OCI-LY7 (cell line): ENCODE measurements at regions not wholly inside any gene's neighbourhood (a gene's known extent, or its start where the extent isn't known, plus 50 kb on each side); places are given as distances from the start of the nearest gene placed in this dataset.

Source experiments
- EZH2phosphoT487 ChIP-seq: fragments of 200-600 bp; sonication (generic); IDR thresholded peaks from 2 replicates; pipeline ENCODE4 v1.6.1; 2018; ENCODE audit warnings: low read depth, borderline replicate concordance, mild to moderate bottlenecking, mixed run types, antibody characterized with exemption, low read length, moderate library complexity, mixed read lengths
- TF ChIP-seq, protein P1 (sequence below): fragments of 200-600 bp; sonication (generic); conservative IDR thresholded peaks from 2 replicates; pipeline ENCODE4 v1.5.1; 2014; ENCODE audit warnings: mild to moderate bottlenecking, antibody characterized with exemption, low read length, moderate library complexity, mixed read lengths

DNA sequence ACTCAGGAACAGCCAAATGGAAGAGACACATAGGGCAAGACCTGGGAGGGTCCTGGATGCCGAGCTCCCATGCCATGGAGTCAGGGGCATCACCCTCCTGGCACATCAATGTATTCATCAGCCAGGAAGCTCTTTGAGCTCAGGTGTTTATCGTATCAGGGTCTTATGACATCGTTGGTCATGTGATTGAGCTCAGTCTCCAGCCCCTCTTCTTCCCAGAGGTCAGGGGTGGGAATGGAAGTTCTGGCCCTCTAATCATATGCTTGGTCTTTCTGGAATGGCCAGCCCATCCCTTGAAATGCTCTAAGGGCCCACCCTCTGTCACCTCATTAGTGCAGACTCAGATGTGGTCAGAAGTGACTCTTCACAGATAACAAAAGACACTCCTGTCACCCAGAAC is 52.4 kb upstream of the TULP4 start:
- TF ChIP-seq, protein P1, sequence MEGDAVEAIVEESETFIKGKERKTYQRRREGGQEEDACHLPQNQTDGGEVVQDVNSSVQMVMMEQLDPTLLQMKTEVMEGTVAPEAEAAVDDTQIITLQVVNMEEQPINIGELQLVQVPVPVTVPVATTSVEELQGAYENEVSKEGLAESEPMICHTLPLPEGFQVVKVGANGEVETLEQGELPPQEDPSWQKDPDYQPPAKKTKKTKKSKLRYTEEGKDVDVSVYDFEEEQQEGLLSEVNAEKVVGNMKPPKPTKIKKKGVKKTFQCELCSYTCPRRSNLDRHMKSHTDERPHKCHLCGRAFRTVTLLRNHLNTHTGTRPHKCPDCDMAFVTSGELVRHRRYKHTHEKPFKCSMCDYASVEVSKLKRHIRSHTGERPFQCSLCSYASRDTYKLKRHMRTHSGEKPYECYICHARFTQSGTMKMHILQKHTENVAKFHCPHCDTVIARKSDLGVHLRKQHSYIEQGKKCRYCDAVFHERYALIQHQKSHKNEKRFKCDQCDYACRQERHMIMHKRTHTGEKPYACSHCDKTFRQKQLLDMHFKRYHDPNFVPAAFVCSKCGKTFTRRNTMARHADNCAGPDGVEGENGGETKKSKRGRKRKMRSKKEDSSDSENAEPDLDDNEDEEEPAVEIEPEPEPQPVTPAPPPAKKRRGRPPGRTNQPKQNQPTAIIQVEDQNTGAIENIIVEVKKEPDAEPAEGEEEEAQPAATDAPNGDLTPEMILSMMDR: no peak
- TF ChIP-seq EZH2phosphoT487: no peak
